ENCODE measurements at regions not wholly inside any gene's neighbourhood (a gene's known extent, or its start where the extent isn't known, plus 50 kb on each side); places are given as distances from the start of the nearest gene placed in this dataset.
"Not testable (repeated sequence)": the region's sequence is repeated elsewhere in the genome, so short reads cannot be mapped to it uniquely, and the experiment has no call there.

- TF ChIP-seq, protein P1, sequence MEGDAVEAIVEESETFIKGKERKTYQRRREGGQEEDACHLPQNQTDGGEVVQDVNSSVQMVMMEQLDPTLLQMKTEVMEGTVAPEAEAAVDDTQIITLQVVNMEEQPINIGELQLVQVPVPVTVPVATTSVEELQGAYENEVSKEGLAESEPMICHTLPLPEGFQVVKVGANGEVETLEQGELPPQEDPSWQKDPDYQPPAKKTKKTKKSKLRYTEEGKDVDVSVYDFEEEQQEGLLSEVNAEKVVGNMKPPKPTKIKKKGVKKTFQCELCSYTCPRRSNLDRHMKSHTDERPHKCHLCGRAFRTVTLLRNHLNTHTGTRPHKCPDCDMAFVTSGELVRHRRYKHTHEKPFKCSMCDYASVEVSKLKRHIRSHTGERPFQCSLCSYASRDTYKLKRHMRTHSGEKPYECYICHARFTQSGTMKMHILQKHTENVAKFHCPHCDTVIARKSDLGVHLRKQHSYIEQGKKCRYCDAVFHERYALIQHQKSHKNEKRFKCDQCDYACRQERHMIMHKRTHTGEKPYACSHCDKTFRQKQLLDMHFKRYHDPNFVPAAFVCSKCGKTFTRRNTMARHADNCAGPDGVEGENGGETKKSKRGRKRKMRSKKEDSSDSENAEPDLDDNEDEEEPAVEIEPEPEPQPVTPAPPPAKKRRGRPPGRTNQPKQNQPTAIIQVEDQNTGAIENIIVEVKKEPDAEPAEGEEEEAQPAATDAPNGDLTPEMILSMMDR (IDR thresholded peaks at IDR 0.05; ENCODE audit: low read depth, low read length), result not testable (repeated sequence)
- TF ChIP-seq EZH2phosphoT487 (IDR thresholded peaks at IDR 0.05; ENCODE audit: low read depth), result not testable (repeated sequence)
These were observed 68.5 kb upstream of the ADTRP start for GRCh38 chr6:11847068-11847467.
